Lower leg skin (tissue), 4 donors: ENCODE measurements at regions not wholly inside any gene's neighbourhood (a gene's known extent, or its start where the extent isn't known, plus 50 kb on each side); places are given as distances from the start of the nearest gene placed in this dataset.

Experiments
- DNase-seq, 2 donors: peaks; one replicate each; pipeline ENCODE4 v3.0.0-alpha.2; 2019; ENCODE audit warnings: low spot score in 2 of 2
- H3K4me3 ChIP-seq: fragments of 200-600 bp; sonication (generic); 2 replicates; pipeline ENCODE4 v1.5.1; 2017; ENCODE audit warnings: mild to moderate bottlenecking, low read depth; ENCODE audit not compliant: poor library complexity, severe bottlenecking
- POLR2A ChIP-seq, 2 donors: fragments of 450-650 bp; IDR thresholded peaks; one replicate each; pipeline ENCODE4 v1.6.1; 2016 to 2017; ENCODE audit warnings: antibody characterized with exemption in 2 of 2, mild to moderate bottlenecking in 1 of 2, moderate library complexity in 1 of 2
- WGBS, 2 donors: methylation state at CpG; one replicate each; pipeline ENCODE4 v1.1.5; 2018; 5-methylcytosine and 5-hydroxymethylcytosine counted together
- intact Hi-C: fragments of 100-400 bp; cut with DNase I; formaldehyde crosslinking; loops from one replicate; pipeline ENCODE4 v1.15.0; 2023; ENCODE audit warnings: low total_unique reads
- TF ChIP-seq, protein P1 (sequence below), 3 donors: fragments of 450-650 bp; IDR thresholded peaks; one replicate each; pipeline ENCODE4 v1.5.1; 2016; ENCODE audit warnings: antibody characterized with exemption in 3 of 3, mild to moderate bottlenecking in 3 of 3, moderate library complexity in 2 of 3

DNA sequence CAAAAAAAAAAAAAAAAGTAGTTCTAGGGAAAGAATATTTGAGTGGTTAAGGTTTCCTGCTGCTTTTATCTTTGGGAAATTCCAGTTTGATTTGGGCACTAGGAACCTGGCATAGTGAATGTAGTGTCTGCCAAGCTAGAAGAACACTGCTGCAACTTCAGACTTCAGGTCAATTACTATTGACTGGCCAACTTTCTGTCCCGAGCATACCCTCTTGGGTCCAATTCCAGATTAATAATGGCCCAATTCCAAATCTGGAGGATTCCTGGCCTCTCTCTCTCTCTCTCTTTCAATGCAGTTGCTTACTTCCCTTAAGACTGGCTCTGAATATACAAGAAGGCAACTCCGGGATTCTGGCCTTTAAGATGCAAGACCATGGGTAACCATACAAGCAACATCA, 74.9 kb downstream of the ANKEF1 start:
- WGBS, 2 donors: 59 to 63% methylated on average over 2 of the region's 2 CpGs
- intact Hi-C loops: no loop called here
- H3K4me3 ChIP-seq: no peak overlapping the region
- no peak for DNase-seq
- TF ChIP-seq, protein P1, sequence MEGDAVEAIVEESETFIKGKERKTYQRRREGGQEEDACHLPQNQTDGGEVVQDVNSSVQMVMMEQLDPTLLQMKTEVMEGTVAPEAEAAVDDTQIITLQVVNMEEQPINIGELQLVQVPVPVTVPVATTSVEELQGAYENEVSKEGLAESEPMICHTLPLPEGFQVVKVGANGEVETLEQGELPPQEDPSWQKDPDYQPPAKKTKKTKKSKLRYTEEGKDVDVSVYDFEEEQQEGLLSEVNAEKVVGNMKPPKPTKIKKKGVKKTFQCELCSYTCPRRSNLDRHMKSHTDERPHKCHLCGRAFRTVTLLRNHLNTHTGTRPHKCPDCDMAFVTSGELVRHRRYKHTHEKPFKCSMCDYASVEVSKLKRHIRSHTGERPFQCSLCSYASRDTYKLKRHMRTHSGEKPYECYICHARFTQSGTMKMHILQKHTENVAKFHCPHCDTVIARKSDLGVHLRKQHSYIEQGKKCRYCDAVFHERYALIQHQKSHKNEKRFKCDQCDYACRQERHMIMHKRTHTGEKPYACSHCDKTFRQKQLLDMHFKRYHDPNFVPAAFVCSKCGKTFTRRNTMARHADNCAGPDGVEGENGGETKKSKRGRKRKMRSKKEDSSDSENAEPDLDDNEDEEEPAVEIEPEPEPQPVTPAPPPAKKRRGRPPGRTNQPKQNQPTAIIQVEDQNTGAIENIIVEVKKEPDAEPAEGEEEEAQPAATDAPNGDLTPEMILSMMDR (IDR thresholded peaks at IDR 0.05): no peak
- TF ChIP-seq POLR2A (IDR thresholded peaks at IDR 0.05): no peak

DNA sequence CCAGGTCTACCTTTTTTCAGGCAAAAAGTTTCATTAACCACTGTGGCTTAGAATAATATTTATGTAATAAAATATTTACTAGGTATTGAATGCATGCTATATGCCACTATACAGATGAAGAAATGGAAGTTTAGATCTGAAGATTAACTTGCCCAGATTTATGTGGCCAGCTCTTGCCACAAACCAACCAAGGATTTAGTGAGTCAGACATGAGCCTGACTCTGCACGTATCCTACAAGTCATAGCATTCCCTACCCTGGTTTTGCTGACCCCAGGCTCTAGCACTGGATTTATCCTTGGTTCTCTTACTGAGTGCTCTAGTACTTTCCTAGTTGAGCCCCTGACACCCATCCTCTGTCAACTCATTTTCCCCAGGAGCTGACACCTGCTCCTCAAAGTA, 75.4 kb downstream of the ANKEF1 start:
- intact Hi-C loops: no loop called here
- H3K4me3 ChIP-seq: no peak overlapping the region
- no peak for TF ChIP-seq POLR2A (IDR thresholded peaks at IDR 0.05)
- TF ChIP-seq, protein P1 (IDR thresholded peaks at IDR 0.05): no peak
- 63 to 82% methylated on average over 1 of the region's 1 CpG for WGBS, 2 donors
- no peak for DNase-seq

DNA sequence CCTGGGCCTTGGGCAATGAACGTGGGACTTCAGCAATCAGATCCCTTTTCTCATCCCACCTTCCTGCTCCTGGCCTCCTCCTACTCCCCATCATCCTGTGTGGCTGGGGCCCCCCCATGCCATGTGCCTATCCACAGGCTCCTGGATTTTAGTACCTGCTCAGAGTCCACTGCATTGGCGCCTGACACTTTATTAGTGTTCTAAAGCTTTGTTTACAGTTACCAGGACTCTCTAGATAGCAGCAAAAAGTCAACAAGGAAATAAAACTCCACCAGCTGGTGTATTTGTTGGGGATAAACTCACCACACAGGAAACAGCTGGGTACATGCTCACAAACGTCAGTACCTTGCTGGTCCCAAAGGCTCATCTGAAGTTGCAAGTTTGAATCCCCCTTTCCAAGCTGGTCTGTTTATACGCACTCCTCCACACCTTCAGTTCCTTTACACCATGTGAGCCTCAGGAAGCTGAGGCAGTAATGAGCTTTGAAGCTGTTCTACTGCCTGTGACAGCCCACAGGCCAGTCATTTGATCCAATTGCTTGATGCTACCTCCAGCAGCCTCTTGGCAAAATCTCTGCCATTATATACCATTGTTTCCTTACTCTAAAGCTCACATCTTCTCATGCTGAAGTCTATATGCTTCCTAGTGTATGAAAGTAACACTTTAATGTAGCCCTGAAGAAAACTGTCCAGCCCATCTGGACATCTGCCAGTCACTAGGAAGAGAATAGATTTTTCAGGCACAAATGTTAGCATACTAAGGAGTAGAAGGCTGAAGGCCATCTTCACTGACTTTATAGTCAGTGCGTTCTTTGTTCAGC, 76.6 kb downstream of the ANKEF1 start:
- intact Hi-C loops: no loop called here
- DNase-seq: no peak
- 76 to 78% methylated on average over 5 of the region's 5 CpGs for WGBS, 2 donors
- no peak overlapping the region for H3K4me3 ChIP-seq
- TF ChIP-seq POLR2A (IDR thresholded peaks at IDR 0.05): no peak
- TF ChIP-seq, protein P1 (IDR thresholded peaks at IDR 0.05): no peak

DNA sequence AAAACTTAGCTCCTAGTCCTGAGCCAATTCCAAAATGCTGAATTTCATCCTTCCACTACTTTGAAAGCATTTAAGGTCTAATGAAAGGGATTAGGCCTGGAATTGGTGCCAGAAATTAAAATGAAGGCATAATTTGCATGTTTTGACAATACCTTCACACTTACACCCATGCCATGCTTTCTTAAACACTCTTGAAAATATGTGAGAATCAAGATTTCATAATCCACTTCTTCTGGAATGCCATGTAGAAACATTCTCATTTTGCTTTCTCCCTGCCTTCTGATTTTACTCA, 77.1 kb downstream of the ANKEF1 start:
- DNase-seq: no peak
- no peak overlapping the region for H3K4me3 ChIP-seq
- no peak for TF ChIP-seq POLR2A (IDR thresholded peaks at IDR 0.05)
- TF ChIP-seq, protein P1 (IDR thresholded peaks at IDR 0.05): no peak
- intact Hi-C loops: no loop called here

- no peak overlapping the region for H3K4me3 ChIP-seq
- no peak for TF ChIP-seq POLR2A (IDR thresholded peaks at IDR 0.05)
- TF ChIP-seq, protein P1 (IDR thresholded peaks at IDR 0.05): no peak
- DNase-seq: no peak
- intact Hi-C loops: no loop called here
These were observed 79.0 kb downstream of the ANKEF1 start for GRCh38 chr20:10113746-10114145.

- H3K4me3 ChIP-seq: no peak overlapping the region
- intact Hi-C loops: no loop called here
- no peak for TF ChIP-seq POLR2A (IDR thresholded peaks at IDR 0.05)
- TF ChIP-seq, protein P1 (IDR thresholded peaks at IDR 0.05): no peak
- DNase-seq: no peak
These were observed 79.8 kb downstream of the ANKEF1 start for GRCh38 chr20:10114598-10114997.
